Heart left ventricle (tissue), 13 donors: ENCODE measurements at regions not wholly inside any gene's neighbourhood (a gene's known extent, or its start where the extent isn't known, plus 50 kb on each side); places are given as distances from the start of the nearest gene placed in this dataset.

Experiments
- POLR2A ChIP-seq, 2 donors: fragments of 450-650 bp; IDR thresholded peaks; one replicate each; pipeline ENCODE4 v1.6.1; 2017; ENCODE audit warnings: antibody characterized with exemption in 2 of 2, mild to moderate bottlenecking in 2 of 2, moderate library complexity in 2 of 2
- TF ChIP-seq, protein P1 (sequence below), 12 donors: fragments of 200-600 bp; sonication (generic) in 4 of 12; IDR thresholded peaks; one replicate each; pipeline versions ENCODE4 v1.5.0 to v1.8.0; 2018 to 2022; ENCODE audit warnings: antibody characterized with exemption in 12 of 12, mild to moderate bottlenecking in 5 of 12
- donor health status: ischemic (EF 13 %, LVEDD 7.1; RV severe dilation, severe dysfunction).
- donor health status: DM: no; HTN: yes; CAD: no.
- donor health status: DM: no; HTN: no; CAD: no.
- donor health status: ischemic (EF 25% LVEDD 6.9; RV normal size, moderate dysfunction).
- donor health status: ischemic (EF 25% LVEDD 5.7; RV mildly dilated, moderate dysfunction).
- donor health status: ischemic (EF 35%, LVEDD 5.7; RV mildly dilated, moderate dysfunction).
- donor health status: nonischemic (EF 11% LVEDD 7.7; RV severe dilation, severe dysfunction).
- donor health status: DM: yes; HTN: yes; CAD: no.
- donor health status: PGD.
- donor health status: ischemic (EF 29% LVEDD 5.4; RV normal size, mild dysfunction).
- donor health status: nonischemic (EF 23%, LVEDD 6.1; RV moderate dilation, normal function).

DNA sequence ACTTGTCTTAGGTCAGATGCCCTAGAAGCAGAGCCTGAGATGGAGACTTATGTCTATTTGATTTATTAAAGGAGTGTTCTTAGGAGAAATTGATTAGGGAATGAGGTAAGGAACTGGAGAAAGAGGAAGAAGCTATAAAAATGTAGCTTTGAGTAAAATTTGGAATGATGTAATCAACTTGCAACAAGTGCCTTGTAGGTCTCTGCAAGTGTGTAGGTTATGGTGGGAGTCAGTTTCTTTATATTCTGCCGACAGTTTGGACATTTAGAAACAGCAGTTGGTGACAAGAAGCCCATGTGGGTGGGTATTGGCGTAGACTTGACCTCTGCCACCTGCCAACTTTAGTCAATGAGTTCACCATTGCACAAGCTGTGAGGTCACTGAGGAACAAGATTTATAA, 986.5 kb downstream of the CDH18 start:
- TF ChIP-seq, protein P1, sequence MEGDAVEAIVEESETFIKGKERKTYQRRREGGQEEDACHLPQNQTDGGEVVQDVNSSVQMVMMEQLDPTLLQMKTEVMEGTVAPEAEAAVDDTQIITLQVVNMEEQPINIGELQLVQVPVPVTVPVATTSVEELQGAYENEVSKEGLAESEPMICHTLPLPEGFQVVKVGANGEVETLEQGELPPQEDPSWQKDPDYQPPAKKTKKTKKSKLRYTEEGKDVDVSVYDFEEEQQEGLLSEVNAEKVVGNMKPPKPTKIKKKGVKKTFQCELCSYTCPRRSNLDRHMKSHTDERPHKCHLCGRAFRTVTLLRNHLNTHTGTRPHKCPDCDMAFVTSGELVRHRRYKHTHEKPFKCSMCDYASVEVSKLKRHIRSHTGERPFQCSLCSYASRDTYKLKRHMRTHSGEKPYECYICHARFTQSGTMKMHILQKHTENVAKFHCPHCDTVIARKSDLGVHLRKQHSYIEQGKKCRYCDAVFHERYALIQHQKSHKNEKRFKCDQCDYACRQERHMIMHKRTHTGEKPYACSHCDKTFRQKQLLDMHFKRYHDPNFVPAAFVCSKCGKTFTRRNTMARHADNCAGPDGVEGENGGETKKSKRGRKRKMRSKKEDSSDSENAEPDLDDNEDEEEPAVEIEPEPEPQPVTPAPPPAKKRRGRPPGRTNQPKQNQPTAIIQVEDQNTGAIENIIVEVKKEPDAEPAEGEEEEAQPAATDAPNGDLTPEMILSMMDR (IDR thresholded peaks at IDR 0.05) = no peak
- TF ChIP-seq POLR2A (IDR thresholded peaks at IDR 0.05) = no peak
